ENCODE measurements at regions not wholly inside any gene's neighbourhood (a gene's known extent, or its start where the extent isn't known, plus 50 kb on each side); places are given as distances from the start of the nearest gene placed in this dataset.

DNA sequence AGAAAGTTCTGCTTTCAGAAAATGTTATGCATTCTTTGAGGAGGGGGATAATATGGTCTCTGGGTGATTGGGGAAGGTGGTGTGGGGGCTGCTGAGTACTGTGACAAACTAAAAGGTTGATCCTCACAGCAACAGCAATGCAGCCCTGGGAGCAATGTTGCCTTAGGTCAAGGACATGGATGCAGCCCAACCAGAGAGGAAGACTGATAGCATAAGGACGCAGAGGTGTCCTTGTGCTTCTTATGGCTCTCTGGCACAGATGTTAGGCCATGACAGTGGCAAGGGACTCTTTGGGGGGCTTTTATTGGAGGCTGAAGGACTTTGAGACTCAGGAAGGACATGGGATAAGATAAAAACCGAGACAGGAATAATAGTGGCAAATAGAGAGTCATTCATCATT is 186.2 kb upstream of the PHACTR1 start:
- TF ChIP-seq, protein P1, sequence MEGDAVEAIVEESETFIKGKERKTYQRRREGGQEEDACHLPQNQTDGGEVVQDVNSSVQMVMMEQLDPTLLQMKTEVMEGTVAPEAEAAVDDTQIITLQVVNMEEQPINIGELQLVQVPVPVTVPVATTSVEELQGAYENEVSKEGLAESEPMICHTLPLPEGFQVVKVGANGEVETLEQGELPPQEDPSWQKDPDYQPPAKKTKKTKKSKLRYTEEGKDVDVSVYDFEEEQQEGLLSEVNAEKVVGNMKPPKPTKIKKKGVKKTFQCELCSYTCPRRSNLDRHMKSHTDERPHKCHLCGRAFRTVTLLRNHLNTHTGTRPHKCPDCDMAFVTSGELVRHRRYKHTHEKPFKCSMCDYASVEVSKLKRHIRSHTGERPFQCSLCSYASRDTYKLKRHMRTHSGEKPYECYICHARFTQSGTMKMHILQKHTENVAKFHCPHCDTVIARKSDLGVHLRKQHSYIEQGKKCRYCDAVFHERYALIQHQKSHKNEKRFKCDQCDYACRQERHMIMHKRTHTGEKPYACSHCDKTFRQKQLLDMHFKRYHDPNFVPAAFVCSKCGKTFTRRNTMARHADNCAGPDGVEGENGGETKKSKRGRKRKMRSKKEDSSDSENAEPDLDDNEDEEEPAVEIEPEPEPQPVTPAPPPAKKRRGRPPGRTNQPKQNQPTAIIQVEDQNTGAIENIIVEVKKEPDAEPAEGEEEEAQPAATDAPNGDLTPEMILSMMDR (IDR thresholded peaks at IDR 0.05; ENCODE audit: borderline replicate concordance): no peak
- intact Hi-C loops (cut with micrococcal nuclease): no loop called here
- Histone ChIP-seq H3K27ac (replicated peaks) (no peak overlapping the region), H3K4me1 (peaks cover 28% of the 10 kb centered on the region), H3K27me3 (ENCODE audit: low read depth) (no peaks in the 10 kb centered on the region), H3K9me3 (replicated peaks) (no peaks in the 10 kb centered on the region), H3K36me3 (no peaks in the 10 kb centered on the region), H3K4me3 (no peak overlapping the region)
- no peak for DNase-seq

DNA sequence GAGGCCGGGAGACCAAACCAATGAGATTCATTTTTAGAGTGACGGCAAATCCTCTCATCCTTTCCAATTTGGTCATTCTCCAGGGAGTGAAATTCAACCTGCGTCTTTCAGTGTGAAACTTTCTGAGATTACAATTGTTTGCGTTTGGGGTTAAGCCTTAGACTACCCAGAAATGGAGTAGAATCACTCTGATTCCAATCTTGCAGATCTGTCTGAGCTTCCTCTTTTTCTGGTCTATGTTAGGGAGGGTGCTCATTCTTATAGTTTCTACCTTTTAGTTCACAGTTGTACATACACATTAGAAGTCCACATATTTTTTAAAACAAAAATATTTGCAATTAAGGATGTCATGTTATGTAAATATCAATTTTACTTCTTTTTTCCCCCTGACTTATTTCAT is 183.0 kb upstream of the PHACTR1 start:
- Histone ChIP-seq H3K9me3 (replicated peaks) (no peaks in the 10 kb centered on the region), H3K27ac (replicated peaks) (no peak overlapping the region), H3K4me3 (no peak overlapping the region), H3K27me3 (ENCODE audit: low read depth) (no peaks in the 10 kb centered on the region), H3K36me3 (no peaks in the 10 kb centered on the region), H3K4me1 (peaks cover 32% of the 10 kb centered on the region)
- TF ChIP-seq, protein P1 (IDR thresholded peaks at IDR 0.05; ENCODE audit: borderline replicate concordance): no peak
- DNase-seq: no peak
- intact Hi-C loops (cut with micrococcal nuclease): no loop called here

DNA sequence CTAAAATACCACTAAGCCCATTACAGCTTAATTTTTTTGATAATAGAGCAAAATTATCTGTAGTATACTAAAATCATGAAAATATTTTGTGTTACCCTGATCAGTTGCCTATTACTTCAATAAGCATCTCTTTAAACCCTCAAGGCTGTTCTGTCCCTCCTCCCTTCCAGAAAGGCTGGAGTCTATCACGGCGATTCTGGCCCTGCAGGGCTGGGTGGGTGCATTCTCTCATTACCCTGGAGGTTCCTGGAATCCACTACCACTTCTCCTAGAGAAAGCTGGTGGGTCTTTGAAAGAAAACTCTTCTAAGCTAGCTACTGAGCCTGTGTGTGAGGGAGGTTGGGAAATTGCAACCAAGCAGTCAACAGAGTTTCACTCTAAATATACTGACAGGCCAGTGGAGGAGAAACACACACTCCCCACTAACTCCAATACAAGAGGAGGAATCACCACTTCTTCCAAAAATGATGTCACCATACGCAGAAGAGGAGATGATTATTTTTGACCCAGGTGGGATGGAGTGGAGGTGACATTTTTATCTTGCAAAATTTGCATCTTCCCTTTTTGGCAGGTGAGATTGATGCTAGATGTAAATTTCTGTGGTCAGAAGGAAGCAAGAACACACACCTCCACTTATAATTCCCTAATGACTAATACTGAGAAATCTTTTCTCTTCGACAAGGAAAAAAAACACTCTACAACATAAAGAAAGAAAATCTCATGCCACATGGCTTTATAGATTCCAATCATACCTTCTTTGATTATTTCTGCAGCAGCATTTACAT is 182.3 kb upstream of the PHACTR1 start:
- Histone ChIP-seq H3K4me1 (peaks cover 28% of the 10 kb centered on the region), H3K36me3 (no peaks in the 10 kb centered on the region), H3K9me3 (replicated peaks) (no peaks in the 10 kb centered on the region), H3K27me3 (ENCODE audit: low read depth) (no peaks in the 10 kb centered on the region), H3K27ac (replicated peaks) (no peak overlapping the region), H3K4me3 (no peak overlapping the region)
- TF ChIP-seq, protein P1 (IDR thresholded peaks at IDR 0.05; ENCODE audit: borderline replicate concordance): no peak
- DNase-seq: no peak
- intact Hi-C loops (cut with micrococcal nuclease): no loop called here

DNA sequence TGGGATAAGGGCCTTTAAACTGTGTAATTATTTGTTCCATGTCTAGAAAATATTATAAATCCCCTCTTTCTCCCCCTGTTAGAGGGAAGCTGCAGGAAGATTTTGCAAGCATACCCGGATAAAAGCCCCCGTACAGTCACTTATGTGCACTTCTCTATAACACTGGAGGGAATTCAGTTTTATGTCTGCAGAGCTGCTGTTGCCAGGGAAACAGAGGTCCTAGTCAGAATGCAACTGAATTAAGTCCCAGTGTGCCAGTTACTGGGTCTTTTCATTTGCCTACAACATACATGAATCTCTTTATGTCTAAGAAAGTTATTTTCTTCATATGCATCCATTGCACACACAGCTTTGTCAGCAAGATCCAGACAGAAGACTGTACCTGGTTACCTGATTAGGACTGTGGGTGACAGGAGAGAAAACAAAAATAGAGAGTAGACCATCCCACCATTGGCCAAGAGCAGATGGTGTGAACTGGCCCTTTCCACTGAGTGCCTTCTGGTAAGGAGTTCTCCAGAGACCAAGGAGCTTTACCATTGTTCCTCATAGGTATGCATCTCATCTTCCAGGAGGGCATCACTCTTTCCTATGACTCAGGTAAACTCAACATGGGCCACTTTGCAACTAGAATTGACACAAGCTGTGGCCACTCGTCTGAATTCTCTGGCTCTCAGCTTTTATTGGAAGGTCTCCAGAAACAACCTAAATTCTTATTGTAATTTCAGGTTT is 180.8 kb upstream of the PHACTR1 start:
- H3K4me3 ChIP-seq: no peak overlapping the region
- H3K4me1 ChIP-seq: peaks cover 16% of the 10 kb centered on the region
- H3K36me3 ChIP-seq: no peaks in the 10 kb centered on the region
- intact Hi-C loops (cut with micrococcal nuclease): no loop called here
- no peaks in the 10 kb centered on the region for H3K27me3 ChIP-seq (ENCODE audit: low read depth)
- H3K27ac ChIP-seq (replicated peaks): no peak overlapping the region
- DNase-seq: no peak
- TF ChIP-seq, protein P1 (IDR thresholded peaks at IDR 0.05; ENCODE audit: borderline replicate concordance): no peak
- no peaks in the 10 kb centered on the region for H3K9me3 ChIP-seq (replicated peaks)

DNA sequence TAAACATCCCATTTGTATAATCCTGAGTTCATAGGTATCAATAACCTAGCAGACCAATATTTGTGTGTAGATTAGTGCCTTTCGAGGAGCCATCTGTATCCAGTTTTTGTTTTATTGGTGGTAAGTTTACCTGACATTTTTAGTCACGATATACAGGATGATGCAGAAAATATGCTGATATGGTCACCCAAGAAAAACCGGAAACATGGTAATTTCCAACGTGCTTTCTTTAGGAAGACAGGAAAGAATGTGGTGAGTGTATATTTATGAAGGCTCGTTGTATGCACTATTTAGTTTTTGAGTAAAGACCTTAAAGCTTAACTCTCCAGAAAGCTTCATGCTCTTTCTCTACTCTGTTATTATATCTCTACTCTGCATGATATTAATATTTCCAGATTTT is 180.2 kb upstream of the PHACTR1 start:
- peaks cover 16% of the 10 kb centered on the region for H3K4me1 ChIP-seq
- DNase-seq: no peak
- H3K9me3 ChIP-seq (replicated peaks): no peaks in the 10 kb centered on the region

More for the DNA sequence above, 180.2 kb upstream of the PHACTR1 start:
- TF ChIP-seq, protein P1 (IDR thresholded peaks at IDR 0.05; ENCODE audit: borderline replicate concordance): no peak
- H3K27ac ChIP-seq (replicated peaks): no peak overlapping the region
- H3K36me3 ChIP-seq: no peaks in the 10 kb centered on the region
- no peaks in the 10 kb centered on the region for H3K27me3 ChIP-seq (ENCODE audit: low read depth)
- intact Hi-C loops (cut with micrococcal nuclease): no loop called here
- no peak overlapping the region for H3K4me3 ChIP-seq

All from left ventricle myocardium inferior (tissue), 1 donor.